H54 (cell line): ENCODE measurements at regions not wholly inside any gene's neighbourhood (a gene's known extent, or its start where the extent isn't known, plus 50 kb on each side); places are given as distances from the start of the nearest gene placed in this dataset.
"Not testable (repeated sequence)": the region's sequence is repeated elsewhere in the genome, so short reads cannot be mapped to it uniquely, and the experiment has no call there.

Source experiments
- DNase-seq: peaks from one replicate; pipeline ENCODE4 v3.0.0; 2011; ENCODE audit warnings: low spot score, mixed read lengths; ENCODE audit not compliant: insufficient read length
- FAIRE-seq: peaks from 3 replicates; lab custom pipeline; 2011; peaks lifted over from hg19 to GRCh38; lab: Jason Lieb, UNC
- POLR2A ChIP-seq: IDR thresholded peaks from 2 replicates; pipeline ENCODE4 v1.6.1; 2011; ENCODE audit warnings: low read depth, mild to moderate bottlenecking, low read length

DNA sequence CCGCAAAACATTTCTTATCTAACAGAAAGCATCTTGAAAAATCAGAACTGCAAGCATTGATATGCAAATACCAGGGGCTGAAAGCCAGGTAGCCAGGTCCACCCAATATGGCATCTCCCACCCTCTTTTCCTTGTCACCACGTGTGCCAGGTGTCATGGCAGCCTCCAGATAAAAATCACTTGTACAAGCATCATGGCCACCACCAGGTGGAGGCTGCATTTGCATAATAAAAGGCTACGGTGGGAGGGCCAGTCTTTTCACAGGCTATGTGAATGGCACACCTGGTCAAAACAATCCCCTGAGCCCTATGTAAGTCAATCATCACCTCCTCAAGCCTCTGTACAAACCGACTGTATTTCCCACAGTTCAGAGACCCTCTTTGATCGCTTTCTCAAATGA, 1233.1 kb upstream of the ALCAM start:
- no peak for TF ChIP-seq POLR2A
- FAIRE-seq (no peak), DNase-seq (no peak)

DNA sequence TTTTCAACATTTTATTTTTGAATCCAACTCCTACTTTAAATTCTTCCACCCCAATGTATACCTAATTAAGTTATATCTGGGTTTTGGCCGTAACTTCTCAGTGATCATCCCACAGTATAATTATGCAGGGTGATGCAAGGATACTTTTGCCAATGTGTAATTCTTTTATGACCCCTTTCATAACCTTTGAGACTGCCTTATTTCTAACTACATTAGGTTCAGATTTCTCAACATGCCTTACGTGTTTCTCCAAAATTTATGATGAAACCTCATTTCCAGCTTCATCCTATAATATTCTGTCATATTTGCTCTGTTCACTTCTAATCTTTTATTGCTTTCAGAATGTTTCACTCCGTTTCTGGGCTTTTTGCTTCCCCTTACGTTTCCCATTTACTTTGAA, 1229.6 kb upstream of the ALCAM start:
- FAIRE-seq (no peak), DNase-seq (no peak)
- no peak for TF ChIP-seq POLR2A

DNA sequence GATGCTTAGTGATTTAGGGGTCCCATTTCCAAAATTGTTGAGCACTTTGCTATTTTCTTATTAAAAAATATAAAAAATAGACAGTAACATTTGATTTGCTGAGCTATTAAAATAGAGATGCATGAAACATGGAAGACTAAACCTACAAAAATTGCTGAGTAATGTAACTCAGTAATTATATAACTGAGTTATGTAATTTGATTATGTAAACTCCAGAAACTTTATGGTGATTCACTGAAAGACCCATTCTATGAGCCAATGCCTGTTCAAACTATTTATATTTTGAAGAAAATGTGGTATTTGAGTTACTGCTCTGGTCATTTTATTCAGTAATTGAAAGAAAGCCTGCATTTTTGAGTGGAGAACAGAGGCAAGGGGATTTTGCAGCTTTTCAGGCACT, 1221.5 kb upstream of the ALCAM start:
- DNase-seq: no peak
- no peak for FAIRE-seq
- no peak for TF ChIP-seq POLR2A

DNA sequence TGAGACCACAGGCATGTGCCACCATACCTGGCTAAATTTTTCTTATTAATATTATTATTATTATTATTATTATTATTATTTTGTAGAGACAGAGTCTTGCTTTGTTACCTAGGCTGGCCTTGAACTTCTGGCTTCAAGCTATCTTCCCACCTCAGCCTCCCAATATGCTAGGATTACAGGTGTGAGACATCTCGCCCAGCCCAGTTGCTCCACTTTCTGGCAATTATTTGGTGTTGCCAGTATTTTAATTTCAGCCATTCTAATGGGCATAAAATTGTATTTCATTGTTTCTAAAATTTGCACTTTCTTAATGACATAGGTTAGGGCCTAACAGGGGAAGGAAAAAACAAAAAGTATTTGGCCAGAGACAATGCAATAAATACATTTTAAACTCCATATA, 1217.6 kb upstream of the ALCAM start:
- no peak for DNase-seq
- no peak for FAIRE-seq
- no peak for TF ChIP-seq POLR2A

DNA sequence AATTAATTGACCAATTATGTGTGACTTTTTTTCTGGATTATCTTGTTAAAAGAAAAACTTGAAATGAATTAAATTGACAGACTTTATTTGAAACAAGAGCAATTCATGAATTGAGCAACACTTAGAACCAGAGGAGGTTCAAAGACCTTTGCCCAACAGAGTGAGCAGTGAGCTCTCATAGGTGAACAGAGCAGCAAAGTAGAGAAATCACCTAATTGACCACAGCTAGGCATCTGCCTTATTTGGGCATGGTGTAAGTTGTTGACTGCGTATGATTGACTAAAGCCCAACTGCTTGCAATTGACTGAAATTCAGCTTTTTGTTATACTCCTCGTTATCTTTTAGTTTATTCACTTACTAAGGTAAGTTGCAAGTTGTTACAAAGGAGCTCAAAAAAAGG, 1216.0 kb upstream of the ALCAM start:
- no peak for DNase-seq
- TF ChIP-seq POLR2A: no peak
- no peak for FAIRE-seq

DNA sequence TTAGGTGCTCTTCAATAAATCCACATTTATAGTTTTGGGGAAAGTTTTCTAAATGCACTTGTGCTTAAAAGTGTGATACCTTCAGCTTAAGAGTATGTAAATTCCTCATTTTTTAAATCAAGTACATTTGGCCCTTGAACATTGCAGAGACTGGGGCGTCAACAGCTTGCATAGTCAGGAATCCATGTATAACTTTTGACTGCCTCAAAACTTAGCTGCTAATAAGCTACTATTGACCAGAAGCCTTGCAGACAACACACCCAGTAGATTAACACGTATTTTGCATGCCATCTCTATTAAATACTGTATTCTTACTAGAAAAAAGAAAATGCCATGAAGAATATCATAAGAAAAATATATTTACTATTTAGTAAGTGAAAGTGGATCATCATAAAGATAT, 1211.8 kb upstream of the ALCAM start:
- DNase-seq (no peak), FAIRE-seq (no peak)
- no peak for TF ChIP-seq POLR2A

DNA sequence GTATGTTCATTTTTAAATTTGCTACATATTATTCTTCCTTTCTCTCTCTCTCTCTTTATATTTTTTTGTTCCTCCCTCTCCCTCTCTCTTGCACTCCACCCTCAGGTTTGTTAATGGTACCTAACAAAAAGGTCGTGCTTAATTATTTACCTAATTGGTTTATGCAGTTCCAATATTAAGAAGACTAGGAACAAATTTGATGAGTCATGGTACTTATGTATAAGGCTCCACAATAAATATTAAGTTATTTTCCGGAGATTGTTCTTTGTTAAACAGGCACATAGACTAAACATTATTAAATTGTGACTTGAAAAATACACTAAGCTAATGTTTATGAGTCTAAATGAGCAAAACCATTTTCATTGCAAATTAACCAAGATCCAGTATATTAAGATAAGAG, 1200.8 kb upstream of the ALCAM start:
- no peak for TF ChIP-seq POLR2A
- no peak for FAIRE-seq
- no peak for DNase-seq

DNA sequence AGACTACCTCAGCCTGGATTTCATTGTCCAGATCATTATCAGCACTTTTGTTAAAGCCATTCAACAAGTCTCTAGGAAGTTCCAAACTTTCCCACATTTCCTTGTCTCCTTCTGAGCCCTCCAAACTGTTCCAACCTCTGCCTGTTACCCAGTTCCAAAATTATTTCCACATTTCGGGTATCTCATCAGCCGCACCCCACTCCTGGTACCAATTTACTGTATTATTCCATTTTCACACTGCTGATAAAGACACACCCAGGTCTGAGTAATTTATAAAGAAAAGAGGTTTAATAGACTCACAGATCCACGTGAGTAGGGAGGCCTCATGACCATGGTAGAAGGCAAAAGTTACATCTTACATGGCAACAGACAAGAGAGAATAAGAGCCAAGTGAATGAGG, 1198.3 kb upstream of the ALCAM start:
- FAIRE-seq: no peak
- TF ChIP-seq POLR2A: no peak
- no peak for DNase-seq

DNA sequence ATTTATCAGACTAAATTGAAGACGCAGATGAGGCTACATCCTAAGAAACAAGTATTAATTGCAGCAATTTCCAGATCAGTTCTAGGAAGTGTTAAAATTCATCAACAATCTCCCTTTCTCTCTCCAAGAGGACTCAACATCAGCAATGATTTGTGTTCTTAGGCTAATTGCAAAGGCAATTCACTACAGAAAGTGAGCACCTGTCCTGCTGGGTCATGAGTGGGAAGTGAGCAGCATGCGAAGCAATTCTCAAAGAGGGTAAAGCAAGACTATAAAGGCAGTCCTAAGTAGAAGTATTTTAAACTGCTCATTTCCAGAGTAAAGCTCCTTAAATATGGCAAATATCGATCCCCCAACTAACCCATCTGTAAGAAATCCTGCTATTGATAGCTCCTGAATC, 1191.0 kb upstream of the ALCAM start:
- no peak for TF ChIP-seq POLR2A
- FAIRE-seq (no peak), DNase-seq (no peak)

DNA sequence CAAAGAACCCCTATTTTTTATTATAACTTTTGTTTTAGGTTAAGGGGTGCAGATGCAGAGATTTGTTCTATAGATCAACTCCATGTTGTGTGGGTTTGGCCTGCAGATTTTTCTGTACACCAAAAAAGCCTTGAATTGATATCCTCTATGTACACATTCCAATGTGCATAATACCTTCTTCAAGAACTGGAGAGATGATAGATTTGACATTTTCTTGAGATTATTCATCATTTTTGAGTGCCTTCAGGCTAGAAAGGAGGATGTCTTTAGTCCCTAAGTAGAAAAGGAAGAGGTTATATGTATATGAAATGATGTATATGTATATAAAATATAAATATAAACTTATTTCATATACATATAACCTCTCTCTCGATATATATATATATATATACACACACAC, 1190.0 kb upstream of the ALCAM start:
- no peak for TF ChIP-seq POLR2A
- FAIRE-seq (no peak), DNase-seq (no peak)

DNA sequence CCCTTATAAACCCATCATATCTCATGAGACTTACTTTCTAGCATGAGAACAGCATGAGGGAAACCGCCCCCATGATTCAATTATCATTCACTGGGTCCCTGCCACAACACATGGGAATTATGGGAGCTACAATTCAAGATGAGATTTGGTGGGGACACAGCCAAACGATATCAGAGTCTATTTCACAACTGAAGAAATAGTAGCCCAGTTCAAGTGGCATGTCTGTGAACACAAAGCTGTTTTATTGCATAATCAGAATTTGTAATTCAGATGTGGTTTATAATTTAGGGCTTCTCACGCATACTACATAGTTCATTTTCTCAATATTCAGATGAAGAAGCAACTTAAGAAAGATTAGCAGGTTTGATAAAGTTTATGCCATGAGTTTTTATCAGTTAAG, 1188.0 kb upstream of the ALCAM start:
- no peak for TF ChIP-seq POLR2A
- FAIRE-seq (no peak), DNase-seq (no peak)

DNA sequence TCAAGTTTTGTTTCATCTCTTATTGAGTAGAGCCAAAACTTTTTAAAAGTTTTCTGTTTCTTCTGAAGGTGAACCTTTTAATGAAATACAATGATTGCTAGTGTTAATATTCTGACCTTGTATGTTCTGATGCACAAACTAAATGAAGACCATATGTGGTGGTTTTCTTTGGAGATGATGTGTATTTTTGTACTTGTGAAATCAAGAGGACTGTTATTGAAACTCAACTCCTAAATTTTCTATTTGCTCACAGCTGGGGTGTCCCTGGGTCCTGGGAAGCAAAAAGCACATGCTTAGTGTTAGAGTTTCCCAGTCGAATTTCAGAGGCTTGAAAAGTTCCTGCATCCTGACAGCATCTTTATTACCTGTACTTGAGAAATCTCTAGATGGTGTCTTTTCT, 1185.8 kb upstream of the ALCAM start:
- no peak for FAIRE-seq
- no peak for TF ChIP-seq POLR2A
- no peak for DNase-seq

DNA sequence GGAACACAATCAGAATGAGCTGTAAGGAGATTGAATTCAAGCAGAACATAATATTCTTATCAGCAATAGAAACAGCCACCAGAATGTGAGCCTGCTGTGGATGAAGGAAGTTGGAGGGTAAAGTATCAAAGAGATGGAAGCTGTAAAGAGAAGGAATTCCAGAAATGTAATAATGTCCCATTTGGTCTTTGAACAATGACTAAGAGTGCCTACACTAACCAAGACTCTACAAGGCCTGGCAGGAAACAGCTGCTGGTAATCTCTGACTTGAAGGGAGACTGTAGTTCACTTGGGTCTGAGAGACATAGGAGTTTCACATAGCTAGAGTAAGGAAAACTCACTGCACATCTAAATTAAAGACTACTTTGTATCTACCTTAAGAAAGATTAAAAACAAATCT, 1176.0 kb upstream of the ALCAM start:
- no peak for TF ChIP-seq POLR2A
- FAIRE-seq (no peak), DNase-seq (no peak)

DNA sequence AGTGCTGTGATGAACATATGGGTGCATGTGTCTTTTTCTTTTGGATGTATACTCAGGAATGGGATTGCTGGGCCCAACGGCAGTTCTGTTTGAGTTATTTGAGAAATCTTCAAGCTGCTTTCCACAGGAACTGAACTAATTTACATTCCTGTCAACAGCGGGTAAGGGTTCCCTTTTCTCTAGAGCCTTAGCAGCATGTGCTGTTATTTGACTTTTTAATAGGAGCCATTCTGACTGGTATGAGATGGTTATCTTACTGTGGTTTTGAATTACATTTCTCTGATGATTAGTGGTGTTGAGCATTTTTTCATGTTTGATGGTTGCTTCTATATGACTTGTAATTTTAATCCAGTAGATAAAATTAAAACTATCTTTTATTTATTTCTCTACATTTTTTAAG, 1168.6 kb upstream of the ALCAM start:
- FAIRE-seq (no peak), DNase-seq (no peak)
- TF ChIP-seq POLR2A: no peak

DNA sequence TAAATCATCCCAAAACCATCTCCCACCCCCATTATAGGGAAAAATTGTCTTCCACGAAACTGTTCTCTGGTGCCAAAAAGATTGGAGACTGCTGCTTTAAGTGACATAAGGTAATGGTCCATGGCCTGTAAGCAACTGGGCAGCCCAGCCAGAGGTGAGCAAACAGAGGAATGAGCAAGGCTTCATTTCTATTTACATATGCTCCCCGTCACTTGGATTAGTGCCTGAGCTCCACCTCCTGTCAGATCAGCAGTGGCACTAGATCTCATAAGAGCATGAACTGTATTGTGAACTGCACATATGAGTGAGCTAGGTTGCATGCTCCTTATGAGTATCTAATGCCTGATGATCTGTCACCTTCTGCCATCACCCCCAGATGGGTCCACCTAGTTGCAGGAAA, 1159.8 kb upstream of the ALCAM start:
- no peak for FAIRE-seq
- DNase-seq: no peak
- TF ChIP-seq POLR2A: no peak

DNA sequence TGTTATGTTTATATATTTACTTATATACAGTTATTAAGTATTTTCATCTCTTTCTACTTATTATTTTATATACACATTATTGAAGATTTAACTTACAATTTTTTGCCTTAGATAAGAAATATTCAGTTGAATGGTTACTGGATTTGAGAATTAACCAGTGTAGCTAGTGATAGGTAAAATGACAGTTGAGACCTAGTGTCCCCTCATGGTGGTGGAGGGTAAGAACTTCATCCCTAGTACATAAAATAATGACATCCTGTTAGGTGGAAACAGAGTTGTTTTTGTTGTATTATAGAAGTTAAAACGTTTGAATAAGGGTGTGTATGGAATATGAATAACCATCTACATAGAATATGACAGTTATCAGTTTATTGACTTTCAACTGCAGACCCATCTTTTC, 1152.4 kb upstream of the ALCAM start:
- FAIRE-seq: no peak
- TF ChIP-seq POLR2A: no peak
- DNase-seq: no peak

DNA sequence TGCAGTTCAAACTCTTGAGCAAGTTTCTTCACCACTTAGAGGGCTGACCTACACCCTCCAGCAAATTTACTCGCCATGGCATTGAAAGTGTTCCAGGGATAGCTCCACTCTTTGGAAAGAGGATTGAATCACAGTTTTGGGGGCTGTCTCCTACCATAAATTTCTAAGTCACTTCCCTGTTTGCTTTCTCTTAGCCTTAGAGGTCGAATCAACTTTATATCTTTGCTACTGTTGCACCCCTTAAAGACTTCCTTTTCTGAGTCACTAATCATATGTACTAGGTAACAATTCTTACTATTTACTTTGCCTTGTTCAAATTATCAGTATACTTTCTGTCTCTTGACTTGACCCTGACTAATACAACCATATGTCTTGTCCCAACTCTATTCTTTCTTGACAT, 1151.8 kb upstream of the ALCAM start:
- FAIRE-seq (no peak), DNase-seq (no peak)
- no peak for TF ChIP-seq POLR2A

DNA sequence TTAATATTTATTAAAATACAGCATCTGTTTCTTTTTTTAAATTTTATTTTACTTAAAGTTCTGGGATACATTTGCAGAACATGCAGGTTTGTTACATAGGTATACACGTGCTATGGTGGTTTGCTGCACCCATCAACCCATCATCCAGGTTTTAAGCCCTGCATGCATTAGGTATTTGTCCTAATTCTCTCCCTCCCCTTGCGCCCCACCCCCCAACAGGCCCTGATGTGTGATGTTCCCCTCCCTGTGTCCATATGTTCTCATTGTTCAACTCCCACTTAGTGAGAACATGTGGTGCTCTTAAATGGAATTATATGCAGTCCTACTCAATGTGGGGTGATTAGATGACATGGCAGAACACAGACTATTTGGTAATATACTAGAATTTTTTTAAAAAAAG, 1147.7 kb upstream of the ALCAM start:
- not testable (repeated sequence) for FAIRE-seq

More for the DNA sequence above, 1147.7 kb upstream of the ALCAM start:
- not testable (repeated sequence) for DNase-seq
